Sigmoid colon (tissue), 6 donors: ENCODE measurements at regions not wholly inside any gene's neighbourhood (a gene's known extent, or its start where the extent isn't known, plus 50 kb on each side); places are given as distances from the start of the nearest gene placed in this dataset.

Experiments used
- DNase-seq: peaks from one replicate; pipeline ENCODE4 v3.0.0-alpha.2; 2019
- H3K27ac ChIP-seq, 4 donors: fragments of 200-600 bp; sonication (generic); one replicate each; pipeline ENCODE4 v1.5.1; 2016 to 2019; ENCODE audit warnings: mild to moderate bottlenecking in 1 of 4
- H3K27me3 ChIP-seq, 3 donors: fragments of 200-600 bp; sonication (generic); one replicate each; pipeline ENCODE4 v1.5.1; 2019; ENCODE audit warnings: mild to moderate bottlenecking in 1 of 3
- H3K36me3 ChIP-seq, 4 donors: fragments of 200-600 bp; sonication (generic); one replicate each; pipeline ENCODE4 v1.5.1; 2016 to 2019
- H3K4me1 ChIP-seq, 4 donors: fragments of 200-600 bp; sonication (generic); one replicate each; pipeline ENCODE4 v1.5.1; 2017 to 2019
- H3K4me3 ChIP-seq, 4 donors: fragments of 200-600 bp; sonication (generic); one replicate each; pipeline ENCODE4 v1.5.1; 2017 to 2019; ENCODE audit warnings: mild to moderate bottlenecking in 2 of 4, moderate library complexity in 1 of 4
- H3K9me3 ChIP-seq, 4 donors: fragments of 200-600 bp in 3 of 4; sonication (generic) in 3 of 4; one replicate each; pipeline versions ENCODE4 v1.5.1 to v1.6.1; 2013 to 2019
- CTCF ChIP-seq, 4 experiments: fragments of 450-650 bp in 3 of 4; fragments of 200-600 bp in 1 of 4; IDR thresholded peaks; one replicate each; pipeline ENCODE4 v1.5.1; 2016 to 2019; ENCODE audit warnings: antibody characterized with exemption in 4 of 4, mild to moderate bottlenecking in 3 of 4, moderate library complexity in 2 of 4
- EP300 ChIP-seq, 4 donors: sonication (generic); formaldehyde crosslinking; IDR thresholded peaks; one replicate each; pipeline ENCODE4 v1.6.1; 2017; ENCODE audit warnings: antibody characterized with exemption in 4 of 4
- POLR2A ChIP-seq, 2 donors: fragments of 450-650 bp; IDR thresholded peaks; one replicate each; pipeline ENCODE4 v1.6.1; 2016; ENCODE audit warnings: antibody characterized with exemption in 2 of 2, mild to moderate bottlenecking in 2 of 2, moderate library complexity in 2 of 2
- POLR2AphosphoS5 ChIP-seq, 4 donors: sonication (generic); formaldehyde crosslinking; IDR thresholded peaks; one replicate each; pipeline ENCODE4 v1.6.1; 2017; ENCODE audit warnings: antibody characterized with exemption in 4 of 4
- WGBS, 2 donors: extraction: QIAGEN DNeasy Blood & Tissue Kit; methylation state at CpG; one replicate each; pipeline ENCODE4 v1.1.7; 2013; 5-methylcytosine and 5-hydroxymethylcytosine counted together
- intact Hi-C: fragments of 100-400 bp; cut with DNase I; formaldehyde crosslinking; loops from one replicate; pipeline ENCODE4 v1.15.1; 2023
- donor health status: healthy with polysubstance abuse.
- donor health status: healthy.

- Histone ChIP-seq H3K27me3 (no peaks in the 10 kb centered on the region), H3K4me3 (no peak overlapping the region), H3K4me1 (no peaks in the 10 kb centered on the region), H3K36me3 (no peaks in the 10 kb centered on the region), H3K27ac (no peak overlapping the region), H3K9me3 (no peaks in the 10 kb centered on the region)
- intact Hi-C loops: no loop called here
- WGBS, 2 donors: 10 to 57% methylated on average over 4 of the region's 4 CpGs
- DNase-seq: no peak
- TF ChIP-seq POLR2A (IDR thresholded peaks at IDR 0.05): no peak
- no peak for TF ChIP-seq POLR2AphosphoS5 (IDR thresholded peaks at IDR 0.05)
- no peak for TF ChIP-seq CTCF (IDR thresholded peaks at IDR 0.05)
- TF ChIP-seq EP300 (IDR thresholded peaks at IDR 0.05): no peak
These were observed 364.6 kb upstream of the EPHA6 start for GRCh38 chr3:96449803-96450202.

GRCh38 chr3:96450699-96451098, 363.7 kb upstream of the EPHA6 start:
- intact Hi-C loops: no loop called here
- no peak overlapping the region for H3K27ac ChIP-seq
- no peak for TF ChIP-seq CTCF (IDR thresholded peaks at IDR 0.05)
- TF ChIP-seq POLR2AphosphoS5 (IDR thresholded peaks at IDR 0.05): no peak
- no peak for TF ChIP-seq EP300 (IDR thresholded peaks at IDR 0.05)
- no peak overlapping the region for H3K4me3 ChIP-seq
- no peaks in the 10 kb centered on the region for H3K27me3 ChIP-seq
- DNase-seq: no peak
- H3K36me3 ChIP-seq: no peaks in the 10 kb centered on the region
- H3K9me3 ChIP-seq: no peaks in the 10 kb centered on the region
- H3K4me1 ChIP-seq: no peaks in the 10 kb centered on the region
- 84 to 90% methylated on average over 2 of the region's 2 CpGs for WGBS, 2 donors

- TF ChIP-seq EP300 (IDR thresholded peaks at IDR 0.05) (no peak), POLR2A (IDR thresholded peaks at IDR 0.05) (no peak), POLR2AphosphoS5 (IDR thresholded peaks at IDR 0.05) (no peak), CTCF (IDR thresholded peaks at IDR 0.05) (no peak)
- Histone ChIP-seq H3K27ac (no peak overlapping the region), H3K4me3 (no peak overlapping the region), H3K4me1 (no peaks in the 10 kb centered on the region), H3K36me3 (no peaks in the 10 kb centered on the region), H3K27me3 (no peaks in the 10 kb centered on the region), H3K9me3 (no peaks in the 10 kb centered on the region)
- intact Hi-C loops: no loop called here
- no peak for DNase-seq
- 15 to 45% methylated on average over 2 of the region's 2 CpGs for WGBS, 2 donors
These were observed 348.9 kb upstream of the EPHA6 start for GRCh38 chr3:96465521-96465920.

- WGBS, 2 donors: 64 to 67% methylated on average over 4 of the region's 4 CpGs
These were observed 348.0 kb upstream of the EPHA6 start for GRCh38 chr3:96466441-96466840.

More at GRCh38 chr3:96466441-96466840, 348.0 kb upstream of the EPHA6 start:
- intact Hi-C loops: no loop called here
- H3K27ac ChIP-seq: no peak overlapping the region
- no peak overlapping the region for H3K4me3 ChIP-seq
- H3K9me3 ChIP-seq: no peaks in the 10 kb centered on the region
- no peaks in the 10 kb centered on the region for H3K27me3 ChIP-seq
- no peaks in the 10 kb centered on the region for H3K36me3 ChIP-seq
- TF ChIP-seq EP300 (IDR thresholded peaks at IDR 0.05): no peak
- no peak for TF ChIP-seq CTCF (IDR thresholded peaks at IDR 0.05)
- no peak for TF ChIP-seq POLR2AphosphoS5 (IDR thresholded peaks at IDR 0.05)
- TF ChIP-seq POLR2A (IDR thresholded peaks at IDR 0.05): no peak
- DNase-seq: no peak
- H3K4me1 ChIP-seq: no peaks in the 10 kb centered on the region
